GM12878 (cell line): ENCODE measurements at regions not wholly inside any gene's neighbourhood (a gene's known extent, or its start where the extent isn't known, plus 50 kb on each side); places are given as distances from the start of the nearest gene placed in this dataset.

Experiments used
- ATAC-seq: fragments of 200-7000 bp; cut with Tn5 transposase; 3 replicates; pipeline ENCODE4 v1.9.1; 2020; ENCODE audit warnings: mild to moderate bottlenecking, moderate library complexity
- BruUV-seq: library from RNA; stranded (reverse); fragments of 400-500 nt; replicated peaks from 2 replicates; lab custom pipeline; 2021; lab: Mats Ljungman, UMichigan
- CTCF ChIA-PET: fragments of 300-600 bp; sonication (Branson Sonifier 250); formaldehyde crosslinking; extraction: SDS; loops from one replicate; lab custom pipeline; 2021; ENCODE audit warnings: inconsistent platforms; lab: Yijun Ruan, JAX
- POLR2A ChIA-PET: fragments of 350-600 bp; formaldehyde crosslinking; extraction: SDS; loops from one replicate; lab custom pipeline; 2021; ENCODE audit warnings: inconsistent platforms; lab: Charles Lee
- RAD21 ChIA-PET: fragments of 300-600 bp; sonication (Branson Sonifier 250); formaldehyde crosslinking; loops from one replicate; lab custom pipeline; 2023; ENCODE audit warnings: antibody characterized with exemption; ENCODE audit not compliant: unreplicated experiment; lab: Charles Lee
- SMC1A ChIA-PET: fragments of 300-600 bp; sonication (Branson Sonifier 250); formaldehyde crosslinking; loops from one replicate; lab custom pipeline; 2023; ENCODE audit not compliant: unreplicated experiment, uncharacterized antibody; lab: Charles Lee
- DNase-seq: peaks from one replicate; pipeline ENCODE4 v3.0.0-alpha.2; 2011; ENCODE audit warnings: low read depth, low spot score
- FAIRE-seq: peaks from 3 replicates; lab custom pipeline; 2011; peaks lifted over from hg19 to GRCh38; lab: Jason Lieb, UNC
- H2AFZ ChIP-seq: 2 replicates; pipeline ENCODE4 v1.6.0; 2011; ENCODE audit warnings: low read depth, low read length, control low read depth; ENCODE audit not compliant: control insufficient read depth
- H3K27ac ChIP-seq: 2 replicates; pipeline ENCODE4 v1.5.1; 2011; ENCODE audit warnings: control low read depth; ENCODE audit not compliant: control insufficient read depth, insufficient read depth
- H3K27me3 ChIP-seq, 2 experiments: replicated peaks in 1 of 2; 2 replicates each; pipeline versions ENCODE4 v1.6.0 to v1.6.1; 2011; ENCODE audit warnings: low read length in 1 of 2; ENCODE audit not compliant: control insufficient read depth in 2 of 2, insufficient read depth in 2 of 2
- H3K36me3 ChIP-seq, 2 experiments: 2 replicates each; pipeline ENCODE4 v1.5.1; 2011; ENCODE audit warnings: low read length in 1 of 2; ENCODE audit not compliant: control insufficient read depth in 2 of 2, insufficient read depth in 2 of 2
- H3K4me1 ChIP-seq: 2 replicates; pipeline ENCODE4 v1.6.1; 2011; ENCODE audit warnings: mild to moderate bottlenecking, low read length, moderate library complexity, mixed read lengths; ENCODE audit not compliant: control insufficient read depth, insufficient read depth
- H3K4me2 ChIP-seq: 2 replicates; pipeline ENCODE4 v1.6.0; 2011; ENCODE audit warnings: control low read depth; ENCODE audit not compliant: control insufficient read depth, insufficient read depth
- H3K4me3 ChIP-seq: fragments of 200-600 bp; sonication (generic); 2 replicates; pipeline ENCODE4 v1.5.1; 2016
- H3K79me2 ChIP-seq: 2 replicates; pipeline ENCODE4 v1.6.0; 2011; ENCODE audit warnings: low read length; ENCODE audit not compliant: control insufficient read depth, insufficient read depth
- H3K9ac ChIP-seq: 2 replicates; pipeline ENCODE4 v1.8.0; 2011; ENCODE audit warnings: low read length, control low read depth, mixed read lengths; ENCODE audit not compliant: control insufficient read depth, insufficient read depth
- H3K9me3 ChIP-seq: replicated peaks from 3 replicates; pipeline ENCODE4 v1.5.1; 2011; ENCODE audit warnings: mild to moderate bottlenecking, low read length; ENCODE audit not compliant: control insufficient read depth, insufficient read depth
- H4K20me1 ChIP-seq: 2 replicates; pipeline ENCODE4 v1.6.0; 2011; ENCODE audit not compliant: control insufficient read depth, insufficient read depth
- CBX3 ChIP-seq: fragments of 200-600 bp; sonication (generic); IDR thresholded peaks from 2 replicates; pipeline ENCODE4 v1.6.1; 2016; ENCODE audit warnings: low read depth, borderline replicate concordance
- MYC ChIP-seq: IDR thresholded peaks from 2 replicates; pipeline ENCODE4 v1.6.1; 2011; ENCODE audit warnings: mild to moderate bottlenecking, low read length, moderate library complexity, inconsistent platforms; ENCODE audit not compliant: insufficient read depth, insufficient replicate concordance, insufficient read length, severe bottlenecking
- SUZ12 ChIP-seq: fragments of 200-600 bp; sonication (generic); IDR thresholded peaks from one replicate; pipeline ENCODE4 v1.6.1; 2018; ENCODE audit warnings: antibody characterized with exemption, mild to moderate bottlenecking; ENCODE audit not compliant: unreplicated experiment
- ZNF274 ChIP-seq: IDR thresholded peaks from one replicate; pipeline ENCODE4 v1.8.0; 2011; ENCODE audit not compliant: insufficient read length, insufficient read depth
- WGBS: methylation state at CpG from one replicate; pipeline ENCODE4 v1.1.6; 2016; ENCODE audit warnings: low lambda C conversion rate; ENCODE audit not compliant: insufficient replicate concordance, insufficient coverage; ENCODE audit errors: missing lambda C conversion rate; 5-methylcytosine and 5-hydroxymethylcytosine counted together
- in situ Hi-C: fragments of 300-500 bp; cut with MboI; formaldehyde crosslinking; loops from 9 replicates; pipeline ENCODE4 v1.14.3; 2018; ENCODE audit warnings: mixed read lengths
- intact Hi-C: fragments of 100-400 bp; cut with micrococcal nuclease; formaldehyde crosslinking; loops from one replicate; pipeline ENCODE4 v1.14.2; 2022; ENCODE audit not compliant: unreplicated experiment
- TF ChIP-seq, protein P1 (sequence below): fragments of 450-650 bp; IDR thresholded peaks from 2 replicates; pipeline ENCODE4 v1.6.1; 2017; ENCODE audit warnings: low read depth, mild to moderate bottlenecking, moderate library complexity
- TF ChIP-seq, protein P2 (sequence below): IDR thresholded peaks from 2 replicates; pipeline ENCODE4 v1.6.1; 2012; ENCODE audit warnings: low read length, inconsistent platforms

DNA sequence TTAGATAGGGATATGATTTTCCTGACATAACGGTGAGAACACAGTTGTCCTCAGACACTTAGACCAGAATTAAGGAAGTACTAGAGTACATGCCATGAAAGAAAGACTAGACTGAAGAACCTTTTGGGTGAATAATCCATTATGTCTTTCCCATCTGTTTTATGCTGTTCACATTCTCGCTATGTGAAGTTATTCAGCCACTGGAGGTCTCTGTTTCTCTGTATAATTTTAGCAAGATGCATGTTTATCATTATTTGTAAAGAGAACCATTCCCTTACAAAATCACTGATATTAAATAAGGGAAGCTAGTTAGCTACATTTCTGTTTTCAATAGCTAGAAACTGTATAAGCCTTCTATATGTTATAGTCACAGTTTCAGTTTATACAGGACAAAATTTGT, 391.9 kb downstream of the CD109 start:
- FAIRE-seq, result no peak
- TF ChIP-seq MYC (no peak), ZNF274 (no peak), CBX3 (no peak), SUZ12 (no peak)
- TF ChIP-seq, protein P1, sequence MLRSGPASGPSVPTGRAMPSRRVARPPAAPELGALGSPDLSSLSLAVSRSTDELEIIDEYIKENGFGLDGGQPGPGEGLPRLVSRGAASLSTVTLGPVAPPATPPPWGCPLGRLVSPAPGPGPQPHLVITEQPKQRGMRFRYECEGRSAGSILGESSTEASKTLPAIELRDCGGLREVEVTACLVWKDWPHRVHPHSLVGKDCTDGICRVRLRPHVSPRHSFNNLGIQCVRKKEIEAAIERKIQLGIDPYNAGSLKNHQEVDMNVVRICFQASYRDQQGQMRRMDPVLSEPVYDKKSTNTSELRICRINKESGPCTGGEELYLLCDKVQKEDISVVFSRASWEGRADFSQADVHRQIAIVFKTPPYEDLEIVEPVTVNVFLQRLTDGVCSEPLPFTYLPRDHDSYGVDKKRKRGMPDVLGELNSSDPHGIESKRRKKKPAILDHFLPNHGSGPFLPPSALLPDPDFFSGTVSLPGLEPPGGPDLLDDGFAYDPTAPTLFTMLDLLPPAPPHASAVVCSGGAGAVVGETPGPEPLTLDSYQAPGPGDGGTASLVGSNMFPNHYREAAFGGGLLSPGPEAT, result no peak
- TF ChIP-seq, protein P2, sequence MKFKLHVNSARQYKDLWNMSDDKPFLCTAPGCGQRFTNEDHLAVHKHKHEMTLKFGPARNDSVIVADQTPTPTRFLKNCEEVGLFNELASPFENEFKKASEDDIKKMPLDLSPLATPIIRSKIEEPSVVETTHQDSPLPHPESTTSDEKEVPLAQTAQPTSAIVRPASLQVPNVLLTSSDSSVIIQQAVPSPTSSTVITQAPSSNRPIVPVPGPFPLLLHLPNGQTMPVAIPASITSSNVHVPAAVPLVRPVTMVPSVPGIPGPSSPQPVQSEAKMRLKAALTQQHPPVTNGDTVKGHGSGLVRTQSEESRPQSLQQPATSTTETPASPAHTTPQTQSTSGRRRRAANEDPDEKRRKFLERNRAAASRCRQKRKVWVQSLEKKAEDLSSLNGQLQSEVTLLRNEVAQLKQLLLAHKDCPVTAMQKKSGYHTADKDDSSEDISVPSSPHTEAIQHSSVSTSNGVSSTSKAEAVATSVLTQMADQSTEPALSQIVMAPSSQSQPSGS, result no peak
- TF ChIP-seq, all 136 proteins: peak for 0
- RAD21 ChIA-PET, result interaction anchor here (1.0 kb wide), 1 partner anchor 1116 kb away, joined by 3 read pairs; no protein-coding TSS in a partner anchor
- H4K20me1 ChIP-seq, result no peaks in the 10 kb centered on the region
- no peak overlapping the region for H3K4me2 ChIP-seq
- H3K27ac ChIP-seq, result no peak overlapping the region
- no peak overlapping the region for H3K9ac ChIP-seq
- SMC1A ChIA-PET, result interaction anchor here (1.2 kb wide), 1 partner anchor 1122 kb away, joined by 5 read pairs; no protein-coding TSS in a partner anchor
- H3K36me3 ChIP-seq, result no peaks in the 10 kb centered on the region
- no peak overlapping the region for H3K4me3 ChIP-seq
- 20% methylated on average over 2 of the region's 2 CpGs for WGBS
- in situ Hi-C loops, result loop anchor here (5.0 kb wide), 1 partner anchor 341 kb away; no protein-coding TSS in a partner anchor
- H3K4me1 ChIP-seq, result no peaks in the 10 kb centered on the region
- H3K9me3 ChIP-seq, result no peaks in the 10 kb centered on the region
- BruUV-seq, result no TSS peak
- H3K79me2 ChIP-seq, result no peaks in the 10 kb centered on the region
- CTCF ChIA-PET, result interaction anchor here (1.1 to 2.0 kb wide), 3 partner anchors 11 to 1122 kb away, joined by 3 to 15 read pairs (median 3); no protein-coding TSS in a partner anchor
- H3K27me3 ChIP-seq, result no peaks in the 10 kb centered on the region
- POLR2A ChIA-PET, result no interaction called here
- no peak for DNase-seq
- H2AFZ ChIP-seq, result no peak overlapping the region
- ATAC-seq, result no peak
- intact Hi-C loops, result no loop called here
